SK-N-MC (cell line): ENCODE measurements at regions not wholly inside any gene's neighbourhood (a gene's known extent, or its start where the extent isn't known, plus 50 kb on each side); places are given as distances from the start of the nearest gene placed in this dataset.
A peak's percentile ranks its signal among the peaks of the same experiment; 100 is the strongest.

ENCODE experiments used
- DNase-seq: peaks from one replicate; pipeline ENCODE4 v3.0.0-alpha.2; 2011; ENCODE audit warnings: low read depth, low spot score
- H3K27ac ChIP-seq: fragments of 200-600 bp; sonication (generic); 2 replicates; pipeline ENCODE4 v1.5.1; 2016; ENCODE audit warnings: mixed run types
- H3K36me3 ChIP-seq: fragments of 200-600 bp; sonication (generic); 2 replicates; pipeline ENCODE4 v1.6.1; 2017; ENCODE audit warnings: antibody characterized with exemption, low read length, mixed read lengths; ENCODE audit not compliant: insufficient read depth
- H3K4me3 ChIP-seq: fragments of 200-600 bp; sonication (generic); 2 replicates; pipeline ENCODE4 v1.5.1; 2016
- H3K9ac ChIP-seq: fragments of 200-600 bp; sonication (generic); 2 replicates; pipeline ENCODE4 v1.8.0; 2017; ENCODE audit warnings: mixed run types, mixed read lengths; ENCODE audit not compliant: insufficient read length
- H3K9me3 ChIP-seq: fragments of 200-600 bp; sonication (generic); 2 replicates; pipeline ENCODE4 v1.6.1; 2017; ENCODE audit warnings: low read depth, mild to moderate bottlenecking, antibody characterized with exemption, low read length, moderate library complexity, mixed read lengths
- EZH2 ChIP-seq: fragments of 200-600 bp; sonication (generic); IDR thresholded peaks from one replicate; pipeline ENCODE4 v1.6.1; 2017; ENCODE audit warnings: antibody characterized with exemption
- FOXP2 ChIP-seq: optimal IDR thresholded peaks from 2 replicates; pipeline ENCODE3; 2011; ENCODE audit warnings: mild to moderate bottlenecking, moderate library complexity; ENCODE audit not compliant: insufficient read depth; ENCODE audit errors: extremely low read length, control extremely low read depth
- POLR2AphosphoS5 ChIP-seq: IDR thresholded peaks from 2 replicates; pipeline ENCODE4 v1.6.1; 2012; ENCODE audit warnings: mild to moderate bottlenecking, low read depth, low read length, borderline replicate concordance

DNA sequence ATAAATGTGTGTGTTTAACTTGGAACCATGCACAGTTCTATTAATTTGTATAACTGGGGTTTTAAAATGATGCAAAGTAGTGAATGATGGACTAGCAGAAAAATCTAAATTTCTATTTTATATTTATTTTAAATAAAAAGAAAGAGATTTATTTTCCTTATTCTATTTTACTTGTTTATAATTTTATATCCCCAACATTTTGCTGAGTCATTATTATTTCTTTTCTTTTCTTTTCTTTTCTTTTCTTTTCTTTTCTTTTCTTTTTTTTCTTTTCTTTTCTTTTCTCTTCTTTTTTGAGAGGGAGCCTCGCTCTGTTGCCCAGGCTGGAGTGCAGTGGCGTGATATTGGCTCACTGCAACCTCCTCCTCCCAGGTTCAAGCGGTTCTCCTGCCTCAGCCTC, 395.0 kb upstream of the NCAM2 start:
- Histone ChIP-seq H3K36me3 (no peaks in the 10 kb centered on the region), H3K27ac (no peak overlapping the region), H3K9ac (no peak overlapping the region), H3K9me3 (no peaks in the 10 kb centered on the region), H3K4me3 (no peak overlapping the region)
- TF ChIP-seq FOXP2 (no peak), POLR2AphosphoS5 (no peak), EZH2 (no peak)
- DNase-seq, result no peak

DNA sequence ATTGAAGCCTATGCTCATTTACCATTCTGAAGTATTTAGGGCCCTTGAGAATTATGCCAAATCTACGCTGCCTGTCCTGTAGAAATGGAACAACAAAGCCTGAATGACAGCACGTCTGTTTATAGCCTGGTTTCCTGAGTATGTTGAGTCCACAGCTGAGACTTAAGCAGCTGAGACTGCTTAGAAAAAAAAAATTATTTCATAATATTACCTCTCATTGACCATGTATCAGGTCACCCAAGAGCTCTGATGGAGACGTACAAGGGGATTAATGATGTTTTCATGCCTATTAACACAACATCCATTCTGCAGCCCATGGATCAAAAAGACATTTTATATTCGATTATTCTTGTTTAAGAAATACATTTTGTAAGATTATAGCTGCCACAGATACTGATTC, 387.2 kb upstream of the NCAM2 start:
- DNase-seq, result no peak

DNA sequence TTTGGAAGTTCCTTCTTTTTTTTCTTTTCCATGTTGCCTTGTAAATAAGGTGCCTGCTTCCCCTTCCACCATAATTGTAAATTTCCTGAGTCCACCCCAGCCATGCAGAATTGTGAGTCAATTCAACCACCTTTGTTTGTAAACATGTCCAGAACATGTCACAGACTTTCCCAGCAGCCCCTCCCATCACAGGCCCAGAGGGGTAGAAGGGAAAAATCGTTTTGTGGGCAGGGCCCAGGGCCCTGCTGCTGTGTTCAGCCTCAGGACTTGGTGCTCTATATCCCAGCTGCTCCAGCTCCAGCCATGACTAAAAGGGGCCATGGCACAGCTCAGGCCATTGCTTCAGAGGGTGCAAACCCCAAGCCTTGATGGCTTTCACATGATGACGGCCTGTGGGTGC, 384.6 kb upstream of the NCAM2 start:
- H3K36me3 ChIP-seq, result no peaks in the 10 kb centered on the region
- TF ChIP-seq FOXP2 (no peak), POLR2AphosphoS5 (no peak), EZH2 (no peak)
- no peak for DNase-seq
- H3K9ac ChIP-seq, result no peak overlapping the region
- no peak overlapping the region for H3K27ac ChIP-seq
- no peaks in the 10 kb centered on the region for H3K9me3 ChIP-seq
- no peak overlapping the region for H3K4me3 ChIP-seq

More for the DNA sequence above, 387.2 kb upstream of the NCAM2 start:
- H3K4me3 ChIP-seq, result no peak overlapping the region
- H3K9me3 ChIP-seq, result no peaks in the 10 kb centered on the region
- TF ChIP-seq POLR2AphosphoS5 (no peak), EZH2 (no peak), FOXP2 (no peak)
- no peaks in the 10 kb centered on the region for H3K36me3 ChIP-seq
- H3K9ac ChIP-seq, result no peak overlapping the region
- no peak overlapping the region for H3K27ac ChIP-seq

DNA sequence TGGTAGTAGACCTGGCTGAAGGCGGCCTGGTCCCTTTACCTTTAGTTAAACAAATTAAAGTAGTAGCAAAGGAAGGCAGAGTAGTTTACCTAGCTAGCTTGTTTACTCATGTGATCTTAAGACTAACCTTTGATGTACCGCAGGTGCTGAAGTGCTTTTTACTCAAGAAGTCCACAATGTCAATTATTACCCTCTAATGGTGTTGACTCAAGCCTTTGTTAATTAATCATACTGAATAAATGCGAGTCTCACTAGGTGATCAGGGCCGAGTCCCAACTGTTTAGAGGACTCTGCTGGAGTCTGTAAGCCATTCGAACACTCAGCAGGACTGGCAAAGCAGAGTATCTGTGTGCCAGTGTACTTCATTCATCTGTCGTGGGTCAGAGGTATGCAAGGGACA, 381.1 kb upstream of the NCAM2 start:
- Histone ChIP-seq H3K27ac (no peak overlapping the region), H3K4me3 (no peak overlapping the region), H3K36me3 (no peaks in the 10 kb centered on the region), H3K9ac (no peak overlapping the region), H3K9me3 (no peaks in the 10 kb centered on the region)
- TF ChIP-seq FOXP2 (no peak), POLR2AphosphoS5 (no peak), EZH2 (no peak)
- no peak for DNase-seq

DNA sequence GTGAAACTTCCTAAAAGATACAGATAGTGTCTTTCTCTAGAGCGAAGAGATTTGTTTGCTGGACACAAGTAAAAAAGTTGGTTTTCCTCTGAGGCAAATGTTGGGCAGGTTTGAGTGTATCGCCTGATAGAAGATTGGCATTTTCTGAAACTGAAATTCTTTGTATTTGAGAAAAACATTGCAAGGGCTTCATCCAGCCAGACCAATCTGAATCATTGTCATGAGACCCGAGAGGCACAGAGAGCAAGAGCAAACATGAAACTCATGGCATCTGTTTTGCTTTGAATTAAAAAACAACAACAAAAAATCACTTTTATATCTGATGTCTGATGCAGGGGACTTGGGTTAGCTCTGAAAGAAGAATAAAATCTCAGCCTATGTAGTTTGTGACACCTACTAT, 379.3 kb upstream of the NCAM2 start:
- H3K27ac ChIP-seq, result no peak overlapping the region
- H3K36me3 ChIP-seq, result no peaks in the 10 kb centered on the region
- H3K9me3 ChIP-seq, result no peaks in the 10 kb centered on the region
- DNase-seq, result no peak
- no peak overlapping the region for H3K4me3 ChIP-seq
- TF ChIP-seq POLR2AphosphoS5, result no peak
- no peak for TF ChIP-seq FOXP2
- TF ChIP-seq EZH2, result no peak
- H3K9ac ChIP-seq, result no peak overlapping the region

DNA sequence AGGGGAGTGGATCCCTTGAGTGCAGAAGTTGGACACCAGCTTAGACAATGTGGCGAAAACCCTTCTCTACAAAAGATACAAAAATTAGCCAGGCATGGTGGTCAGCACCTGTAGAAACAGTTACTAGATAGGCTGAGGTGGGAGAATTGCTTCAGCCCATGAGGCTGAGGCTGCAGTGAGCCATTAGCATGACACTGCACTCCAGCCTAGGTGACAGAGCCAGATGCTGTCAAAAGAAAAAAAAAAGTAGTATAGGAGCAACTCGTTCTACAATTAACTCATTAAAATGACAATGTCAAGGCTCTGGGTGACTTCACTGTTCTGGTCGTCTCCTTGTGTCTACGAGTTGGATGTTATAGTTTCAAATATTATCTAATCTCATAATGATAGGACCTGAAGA, 370.6 kb upstream of the NCAM2 start:
- Histone ChIP-seq H3K9ac (no peak overlapping the region), H3K36me3 (no peaks in the 10 kb centered on the region), H3K4me3 (no peak overlapping the region), H3K27ac (no peak overlapping the region), H3K9me3 (no peaks in the 10 kb centered on the region)
- TF ChIP-seq POLR2AphosphoS5, result no peak
- TF ChIP-seq EZH2, result no peak
- TF ChIP-seq FOXP2, result no peak
- DNase-seq, result no peak

DNA sequence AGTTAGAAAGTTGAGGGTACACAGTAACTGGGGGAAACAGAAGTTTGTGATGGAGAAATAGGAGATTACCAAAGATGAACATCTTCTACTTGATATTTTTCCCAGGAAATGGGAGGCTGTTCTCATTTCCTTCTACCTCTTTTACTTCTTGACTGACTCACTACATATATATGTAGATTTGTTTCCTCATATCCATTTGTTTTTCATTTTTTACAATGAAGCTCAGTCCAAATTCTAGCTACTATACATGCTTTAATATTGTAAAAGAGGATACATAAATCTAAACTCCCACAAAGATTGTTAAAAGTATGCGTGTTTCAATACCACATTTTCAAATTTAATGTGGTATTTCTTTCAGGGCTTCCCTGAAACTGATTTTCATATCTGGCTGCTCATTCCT, 366.6 kb upstream of the NCAM2 start:
- no peaks in the 10 kb centered on the region for H3K36me3 ChIP-seq
- H3K4me3 ChIP-seq, result no peak overlapping the region
- H3K9me3 ChIP-seq, result no peaks in the 10 kb centered on the region
- H3K9ac ChIP-seq, result no peak overlapping the region
- TF ChIP-seq EZH2, result no peak
- TF ChIP-seq POLR2AphosphoS5, result no peak
- no peak for TF ChIP-seq FOXP2
- H3K27ac ChIP-seq, result no peak overlapping the region
- DNase-seq, result no peak

DNA sequence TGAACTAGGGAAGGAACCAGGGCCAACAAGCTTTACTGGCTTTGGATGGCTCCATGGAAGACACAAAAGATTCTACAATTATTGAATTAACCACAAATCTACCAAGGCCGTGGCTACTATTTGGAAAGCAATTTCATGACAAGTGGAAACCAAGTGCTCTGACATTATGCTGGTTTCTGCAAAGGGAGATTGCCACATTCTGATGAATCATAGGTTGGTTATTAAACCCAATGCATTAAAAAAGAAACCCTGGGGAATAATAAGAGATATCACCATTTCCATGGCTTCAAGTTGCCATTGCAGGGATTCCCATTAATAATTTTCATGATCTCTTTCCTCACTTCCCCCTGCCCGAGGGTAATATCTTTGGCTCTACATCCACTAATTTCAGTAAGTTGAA, 359.2 kb upstream of the NCAM2 start:
- DNase-seq, result peak; percentile 71
- no peaks in the 10 kb centered on the region for H3K36me3 ChIP-seq
- H3K27ac ChIP-seq, result 0 out of 2 replicates have a peak overlapping the region, but pooled peaks have one; percentile 7
- H3K9me3 ChIP-seq, result no peaks in the 10 kb centered on the region
- TF ChIP-seq EZH2 (no peak), FOXP2 (no peak), POLR2AphosphoS5 (no peak)
- no peak overlapping the region for H3K9ac ChIP-seq
- no peak overlapping the region for H3K4me3 ChIP-seq

DNA sequence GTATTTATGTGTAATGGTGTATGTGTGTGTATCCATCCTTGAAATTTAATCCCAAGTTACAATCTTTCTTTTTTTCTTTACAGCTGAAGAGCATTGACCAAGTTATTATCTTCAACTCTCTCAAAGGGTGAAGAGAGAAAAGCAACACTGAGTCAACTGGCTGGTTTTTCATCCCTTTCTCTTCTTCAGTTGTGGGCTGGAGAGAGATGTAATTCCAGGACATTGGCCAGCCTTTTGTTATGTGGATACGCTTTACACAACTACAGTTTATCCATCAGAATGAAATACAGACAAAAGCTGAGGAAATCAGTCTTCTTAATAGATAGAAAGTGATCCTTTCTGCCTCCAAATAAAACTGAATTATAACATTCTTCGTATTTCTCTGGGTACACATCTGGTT, 357.0 kb upstream of the NCAM2 start:
- H3K9ac ChIP-seq, result no peak overlapping the region
- no peak overlapping the region for H3K4me3 ChIP-seq
- H3K27ac ChIP-seq, result no peak overlapping the region
- no peaks in the 10 kb centered on the region for H3K9me3 ChIP-seq
- no peak for DNase-seq
- no peaks in the 10 kb centered on the region for H3K36me3 ChIP-seq
- TF ChIP-seq EZH2, result no peak
- no peak for TF ChIP-seq FOXP2
- TF ChIP-seq POLR2AphosphoS5, result no peak

DNA sequence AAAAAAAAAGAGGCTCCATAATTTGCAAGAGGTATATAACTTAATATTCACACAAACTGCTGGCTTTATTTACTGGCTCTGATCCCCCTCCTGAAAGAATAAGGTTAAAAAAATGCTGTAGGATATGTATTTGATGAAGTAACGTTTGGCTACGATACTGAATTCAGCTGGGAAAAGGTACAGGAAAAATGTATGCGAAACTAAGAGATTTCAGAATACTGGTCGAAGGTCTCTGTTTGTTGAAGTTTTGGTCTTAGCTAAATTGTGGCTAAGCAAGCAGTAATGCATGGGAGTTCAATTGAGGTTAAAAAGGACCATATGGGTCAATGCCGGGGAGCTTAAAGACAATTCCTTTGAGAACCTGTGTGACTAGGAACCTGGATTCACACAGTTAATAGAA, 355.5 kb upstream of the NCAM2 start:
- Histone ChIP-seq H3K27ac (no peak overlapping the region), H3K36me3 (no peaks in the 10 kb centered on the region), H3K9me3 (no peaks in the 10 kb centered on the region), H3K9ac (no peak overlapping the region), H3K4me3 (no peak overlapping the region)
- no peak for TF ChIP-seq FOXP2
- TF ChIP-seq POLR2AphosphoS5, result no peak
- no peak for TF ChIP-seq EZH2
- DNase-seq, result no peak
